ENCODE measurements at regions not wholly inside any gene's neighbourhood (a gene's known extent, or its start where the extent isn't known, plus 50 kb on each side); places are given as distances from the start of the nearest gene placed in this dataset.
A peak's percentile ranks its signal among the peaks of the same experiment; 100 is the strongest.

DNA sequence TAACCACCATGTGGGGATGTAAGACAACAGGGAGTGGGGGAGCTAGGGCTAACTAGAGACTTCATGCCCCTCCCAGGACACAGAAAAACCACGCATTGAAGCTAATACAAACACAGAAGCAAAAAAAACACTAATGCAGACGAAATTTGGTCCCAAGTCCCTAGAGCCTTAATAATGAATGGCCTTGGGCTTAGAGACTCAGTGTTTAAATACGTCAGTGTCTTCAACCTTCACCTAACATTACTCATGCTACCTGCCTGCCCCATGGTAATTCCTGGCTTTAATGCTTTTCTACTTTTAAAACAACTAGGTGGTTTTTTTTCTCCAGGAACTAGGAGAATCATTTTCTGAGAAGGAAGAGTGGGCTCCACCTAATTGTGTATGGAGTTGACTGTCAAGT, 64.1 kb upstream of the ITSN2 start:
- DNase-seq (no peak), FAIRE-seq (no peak)
- Histone ChIP-seq H3K4me3 (ENCODE audit: low read depth in 1 of 3, low read length in 3 of 3) (no peak overlapping the region), H3K27ac (ENCODE audit: low read depth in 1 of 3, low read length in 2 of 3) (no peak overlapping the region), H3K4me1 (ENCODE audit: control insufficient read depth in 3 of 3, insufficient read depth in 2 of 3, low read depth in 1 of 3, low read length in 2 of 3) (no peaks in the 10 kb centered on the region), H3K9me3 (ENCODE audit: control insufficient read depth in 2 of 2, insufficient read depth in 1 of 2, low read depth in 1 of 2, low read length in 1 of 2) (no peaks in the 10 kb centered on the region), H3K36me3 (ENCODE audit: control insufficient read depth in 3 of 3, insufficient read depth in 2 of 3, low read depth in 1 of 3, low read length in 3 of 3) (no peaks in the 10 kb centered on the region), H3K27me3 (ENCODE audit: control insufficient read depth in 3 of 3, insufficient read depth in 3 of 3, low read length in 3 of 3) (no peaks in the 10 kb centered on the region)
- 23 to 69% (median 47%) methylated on average over 3 of the region's 3 CpGs for WGBS, 3 donors

DNA sequence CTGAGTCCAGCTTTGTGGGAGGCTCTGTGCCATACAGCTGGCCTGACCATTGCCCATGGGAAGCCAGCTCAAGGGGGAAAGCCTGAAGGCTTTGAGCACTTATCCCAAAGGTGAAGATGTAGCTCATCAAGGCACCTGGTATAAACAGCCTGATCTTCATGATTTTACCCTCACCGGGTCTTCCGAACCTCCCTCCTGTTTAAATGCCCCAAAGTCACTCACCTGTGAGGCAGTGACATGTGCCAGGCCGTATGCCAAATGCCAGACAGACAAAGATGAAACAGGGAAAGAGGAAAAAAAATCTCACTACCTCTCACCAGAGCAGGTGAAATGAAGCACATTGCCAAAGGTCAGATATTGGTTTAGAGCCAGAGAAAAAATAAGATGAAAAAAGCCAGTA, 62.8 kb upstream of the ITSN2 start:
- Histone ChIP-seq H3K27me3 (ENCODE audit: control insufficient read depth in 3 of 3, insufficient read depth in 3 of 3, low read length in 3 of 3) (no peaks in the 10 kb centered on the region), H3K9me3 (ENCODE audit: control insufficient read depth in 2 of 2, insufficient read depth in 1 of 2, low read depth in 1 of 2, low read length in 1 of 2) (no peaks in the 10 kb centered on the region), H3K27ac (ENCODE audit: low read depth in 1 of 3, low read length in 2 of 3) (no peak overlapping the region), H3K36me3 (ENCODE audit: control insufficient read depth in 3 of 3, insufficient read depth in 2 of 3, low read depth in 1 of 3, low read length in 3 of 3) (no peaks in the 10 kb centered on the region), H3K4me1 (ENCODE audit: control insufficient read depth in 3 of 3, insufficient read depth in 2 of 3, low read depth in 1 of 3, low read length in 2 of 3) (peaks cover 0 to 5% (median 0%) of the 10 kb centered on the region in 3 donors), H3K4me3 (ENCODE audit: low read depth in 1 of 3, low read length in 3 of 3) (no peak overlapping the region)
- no peak for DNase-seq
- FAIRE-seq = no peak
- 57 to 72% (median 60%) methylated on average over 3 of the region's 3 CpGs for WGBS, 3 donors

DNA sequence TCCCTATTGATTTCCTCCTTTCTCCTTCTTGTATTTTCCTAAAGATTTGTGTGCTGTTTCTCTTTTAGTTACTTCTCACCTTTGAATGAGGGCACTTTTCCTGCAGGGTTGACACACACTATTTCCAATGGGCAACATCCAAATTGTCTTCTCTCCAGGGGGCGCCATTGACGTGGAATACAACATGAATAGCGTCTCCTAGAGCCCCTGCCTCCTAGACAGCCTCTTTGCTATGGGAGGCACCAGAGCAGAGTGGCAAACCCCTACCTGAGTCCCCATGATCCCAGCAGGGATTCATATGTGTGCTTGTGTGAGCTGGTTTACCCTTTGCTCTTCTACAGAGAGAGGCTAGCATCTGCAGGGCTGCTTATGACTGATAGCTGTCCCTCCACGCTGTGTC, 61.3 kb upstream of the ITSN2 start:
- H3K27me3 ChIP-seq (ENCODE audit: control insufficient read depth in 3 of 3, insufficient read depth in 3 of 3, low read length in 3 of 3) = no peaks in the 10 kb centered on the region
- H3K4me1 ChIP-seq (ENCODE audit: control insufficient read depth in 3 of 3, insufficient read depth in 2 of 3, low read depth in 1 of 3, low read length in 2 of 3) = peaks cover 0 to 7% (median 0%) of the 10 kb centered on the region in 3 donors
- DNase-seq (peak; percentile 52 to 68), FAIRE-seq (no peak)
- no peak overlapping the region for H3K27ac ChIP-seq (ENCODE audit: low read depth in 1 of 3, low read length in 2 of 3)
- no peaks in the 10 kb centered on the region for H3K9me3 ChIP-seq (ENCODE audit: control insufficient read depth in 2 of 2, insufficient read depth in 1 of 2, low read depth in 1 of 2, low read length in 1 of 2)
- 24 to 25% (median 24%) methylated on average over 4 of the region's 4 CpGs for WGBS, 3 donors
- H3K4me3 ChIP-seq (ENCODE audit: low read depth in 1 of 3, low read length in 3 of 3) = no peak overlapping the region
- no peaks in the 10 kb centered on the region for H3K36me3 ChIP-seq (ENCODE audit: control insufficient read depth in 3 of 3, insufficient read depth in 2 of 3, low read depth in 1 of 3, low read length in 3 of 3)

DNA sequence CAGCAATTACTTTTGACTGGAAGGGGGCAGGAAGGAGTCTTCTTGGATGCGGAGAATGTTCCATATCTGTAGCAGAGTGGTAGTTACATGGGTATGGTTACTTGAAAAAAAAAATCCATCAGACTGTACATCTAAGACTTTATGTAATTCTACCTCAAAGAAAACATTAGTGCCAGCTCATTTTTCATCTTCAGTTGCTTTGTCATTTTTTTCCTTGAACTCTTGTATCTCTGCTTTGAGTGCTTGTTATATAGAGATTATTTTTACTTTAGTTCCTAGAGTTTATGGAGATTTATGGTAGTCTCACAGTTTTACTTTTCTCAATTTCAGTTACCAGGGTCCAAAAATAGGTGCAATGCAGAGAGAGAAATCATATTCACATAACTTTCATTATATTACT, 60.0 kb upstream of the ITSN2 start:
- Histone ChIP-seq H3K27ac (ENCODE audit: low read depth in 1 of 3, low read length in 2 of 3) (no peak overlapping the region), H3K4me1 (ENCODE audit: control insufficient read depth in 3 of 3, insufficient read depth in 2 of 3, low read depth in 1 of 3, low read length in 2 of 3) (peaks cover 0 to 7% (median 0%) of the 10 kb centered on the region in 3 donors), H3K9me3 (ENCODE audit: control insufficient read depth in 2 of 2, insufficient read depth in 1 of 2, low read depth in 1 of 2, low read length in 1 of 2) (no peaks in the 10 kb centered on the region), H3K27me3 (ENCODE audit: control insufficient read depth in 3 of 3, insufficient read depth in 3 of 3, low read length in 3 of 3) (no peaks in the 10 kb centered on the region), H3K36me3 (ENCODE audit: control insufficient read depth in 3 of 3, insufficient read depth in 2 of 3, low read depth in 1 of 3, low read length in 3 of 3) (no peaks in the 10 kb centered on the region), H3K4me3 (ENCODE audit: low read depth in 1 of 3, low read length in 3 of 3) (no peak overlapping the region)
- DNase-seq = no peak
- no peak for FAIRE-seq
- 0 to 57% (median 42%) methylated on average over 1 of the region's 1 CpG for WGBS, 3 donors

DNA sequence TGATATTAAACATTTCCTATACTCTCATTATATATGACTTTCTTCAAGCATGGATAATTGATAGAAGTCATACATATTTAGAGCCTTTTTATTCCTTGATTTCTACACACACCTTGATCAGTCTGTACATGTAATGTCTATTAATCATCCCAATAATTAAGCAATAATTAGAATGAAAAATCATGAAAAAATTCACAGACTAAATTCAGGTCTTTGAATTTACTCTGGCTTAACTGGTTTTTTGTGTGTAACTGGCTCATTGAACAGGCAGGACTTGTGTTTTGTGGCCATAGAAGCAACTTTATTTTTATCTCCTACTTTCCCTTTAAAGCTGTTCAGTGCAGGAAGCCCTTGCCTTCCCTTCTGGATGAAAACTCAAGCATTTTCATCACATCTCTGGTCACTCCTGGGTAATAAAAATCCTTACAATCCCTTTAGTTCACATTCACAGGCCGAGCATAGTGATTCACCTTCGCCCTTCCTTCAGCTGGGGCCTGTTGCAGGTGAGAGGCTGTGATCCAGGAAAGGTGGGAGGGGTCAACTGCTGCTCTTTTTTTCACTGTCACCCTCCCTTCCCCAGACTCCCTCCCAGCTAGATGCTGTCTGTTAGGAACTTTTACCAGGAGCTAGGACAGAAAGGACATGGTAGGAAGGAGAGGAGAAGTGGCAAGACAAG, 58.0 kb upstream of the ITSN2 start:
- DNase-seq = peak; percentile 20 to 56
- FAIRE-seq = no peak
- Histone ChIP-seq H3K27me3 (ENCODE audit: control insufficient read depth in 3 of 3, insufficient read depth in 3 of 3, low read length in 3 of 3) (no peaks in the 10 kb centered on the region), H3K36me3 (ENCODE audit: control insufficient read depth in 3 of 3, insufficient read depth in 2 of 3, low read depth in 1 of 3, low read length in 3 of 3) (no peaks in the 10 kb centered on the region), H3K9me3 (ENCODE audit: control insufficient read depth in 2 of 2, insufficient read depth in 1 of 2, low read depth in 1 of 2, low read length in 1 of 2) (no peaks in the 10 kb centered on the region), H3K27ac (ENCODE audit: low read depth in 1 of 3, low read length in 2 of 3) (peak overlapping the region in 1 of 3 donors; percentile 42), H3K4me3 (ENCODE audit: low read depth in 1 of 3, low read length in 3 of 3) (no peak overlapping the region), H3K4me1 (ENCODE audit: control insufficient read depth in 3 of 3, insufficient read depth in 2 of 3, low read depth in 1 of 3, low read length in 2 of 3) (peaks cover 0 to 7% (median 0%) of the 10 kb centered on the region in 3 donors)
- 16 to 67% (median 50%) methylated on average over 2 of the region's 2 CpGs for WGBS, 3 donors

DNA sequence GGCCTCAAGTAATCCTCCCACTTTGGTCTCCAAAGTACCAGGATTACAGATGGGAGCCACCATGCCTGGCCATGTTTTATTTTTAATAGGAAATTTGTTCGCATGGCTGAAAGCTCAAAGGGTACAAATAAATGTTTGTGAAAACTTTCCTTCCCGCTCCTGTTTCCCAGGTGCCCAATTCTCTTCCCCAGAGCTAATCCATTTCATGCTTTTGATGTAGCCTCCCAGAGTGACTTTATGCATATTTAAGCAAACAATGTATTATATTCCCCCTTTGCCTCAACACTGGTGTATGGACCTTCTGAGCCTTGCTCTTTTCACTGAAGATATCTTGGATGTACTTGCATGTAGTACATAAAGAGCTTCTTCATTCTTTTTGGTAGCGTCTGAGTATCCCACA, 52.5 kb upstream of the ITSN2 start:
- no peaks in the 10 kb centered on the region for H3K36me3 ChIP-seq (ENCODE audit: control insufficient read depth in 3 of 3, insufficient read depth in 2 of 3, low read depth in 1 of 3, low read length in 3 of 3)
- 92 to 97% (median 95%) methylated on average over 3 of the region's 3 CpGs for WGBS, 3 donors
- no peak overlapping the region for H3K27ac ChIP-seq (ENCODE audit: low read depth in 1 of 3, low read length in 2 of 3)
- H3K27me3 ChIP-seq (ENCODE audit: control insufficient read depth in 3 of 3, insufficient read depth in 3 of 3, low read length in 3 of 3) = no peaks in the 10 kb centered on the region
- FAIRE-seq (no peak), DNase-seq (no peak)
- H3K9me3 ChIP-seq (ENCODE audit: control insufficient read depth in 2 of 2, insufficient read depth in 1 of 2, low read depth in 1 of 2, low read length in 1 of 2) = no peaks in the 10 kb centered on the region
- peaks cover 0 to under 1% (median 0%) of the 10 kb centered on the region in 3 donors for H3K4me1 ChIP-seq (ENCODE audit: control insufficient read depth in 3 of 3, insufficient read depth in 2 of 3, low read depth in 1 of 3, low read length in 2 of 3)
- no peak overlapping the region for H3K4me3 ChIP-seq (ENCODE audit: low read depth in 1 of 3, low read length in 3 of 3)

DNA sequence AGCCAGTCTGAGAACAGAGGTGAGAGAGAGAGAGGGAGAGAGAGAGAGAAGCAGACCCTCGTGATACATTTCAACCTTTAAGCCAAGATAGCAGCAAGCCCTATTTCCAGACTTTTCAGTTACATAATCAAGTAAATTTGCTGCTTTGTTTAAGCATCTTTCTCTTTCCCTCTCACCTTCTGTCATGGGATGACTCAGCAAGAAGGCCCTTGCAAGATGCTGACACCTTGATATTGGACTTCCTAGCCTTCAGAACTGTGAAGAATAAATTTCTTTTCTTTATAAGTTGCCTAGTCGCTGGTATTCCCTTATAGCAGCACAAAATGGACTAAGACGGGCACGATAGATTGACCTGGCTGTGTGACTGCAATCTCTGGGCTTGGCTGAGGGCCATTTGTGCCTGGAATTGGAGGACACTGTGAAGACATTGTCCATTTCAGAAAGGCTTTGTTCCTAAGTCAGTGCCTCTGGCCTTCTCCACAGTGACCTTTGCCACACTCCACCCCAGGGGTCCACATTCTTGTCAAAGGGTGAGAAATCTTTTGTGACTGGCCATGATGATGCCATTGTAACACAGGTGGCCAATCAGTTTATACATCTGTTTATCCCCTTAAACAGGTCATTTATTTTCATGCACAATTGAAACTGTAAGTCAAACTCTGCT, 51.3 kb upstream of the ITSN2 start:
- Histone ChIP-seq H3K36me3 (ENCODE audit: control insufficient read depth in 3 of 3, insufficient read depth in 2 of 3, low read depth in 1 of 3, low read length in 3 of 3) (no peaks in the 10 kb centered on the region), H3K4me3 (ENCODE audit: low read depth in 1 of 3, low read length in 3 of 3) (no peak overlapping the region), H3K27me3 (ENCODE audit: control insufficient read depth in 3 of 3, insufficient read depth in 3 of 3, low read length in 3 of 3) (no peaks in the 10 kb centered on the region), H3K4me1 (ENCODE audit: control insufficient read depth in 3 of 3, insufficient read depth in 2 of 3, low read depth in 1 of 3, low read length in 2 of 3) (no peaks in the 10 kb centered on the region), H3K9me3 (ENCODE audit: control insufficient read depth in 2 of 2, insufficient read depth in 1 of 2, low read depth in 1 of 2, low read length in 1 of 2) (no peaks in the 10 kb centered on the region), H3K27ac (ENCODE audit: low read depth in 1 of 3, low read length in 2 of 3) (no peak overlapping the region)
- FAIRE-seq = no peak
- WGBS, 3 donors = 79 to 90% (median 87%) methylated on average over 4 of the region's 4 CpGs
- DNase-seq = no peak

DNA sequence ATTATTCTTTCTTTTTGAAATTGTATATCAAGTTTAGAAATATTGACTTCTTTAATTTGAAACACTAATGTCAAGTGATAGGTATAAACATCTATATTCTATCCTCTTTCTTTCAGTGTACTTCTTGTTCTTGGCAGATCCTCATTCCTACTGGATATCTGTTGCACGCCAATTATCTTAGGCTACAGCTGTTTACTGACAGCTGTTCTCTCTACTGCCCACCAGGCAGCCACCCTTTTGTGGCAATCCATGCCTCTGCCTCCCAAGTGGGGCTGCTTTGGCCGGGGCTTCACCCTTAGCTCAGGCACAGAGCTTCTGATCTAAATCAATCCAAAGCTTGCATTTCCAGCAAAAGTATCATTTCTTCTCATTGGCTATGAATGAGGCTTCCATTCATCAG, 50.6 kb upstream of the ITSN2 start:
- WGBS, 3 donors = 82 to 86% (median 82%) methylated on average over 2 of the region's 2 CpGs
- DNase-seq = no peak
- no peaks in the 10 kb centered on the region for H3K27me3 ChIP-seq (ENCODE audit: control insufficient read depth in 3 of 3, insufficient read depth in 3 of 3, low read length in 3 of 3)
- FAIRE-seq = no peak
- H3K9me3 ChIP-seq (ENCODE audit: control insufficient read depth in 2 of 2, insufficient read depth in 1 of 2, low read depth in 1 of 2, low read length in 1 of 2) = no peaks in the 10 kb centered on the region
- H3K4me1 ChIP-seq (ENCODE audit: control insufficient read depth in 3 of 3, insufficient read depth in 2 of 3, low read depth in 1 of 3, low read length in 2 of 3) = no peaks in the 10 kb centered on the region
- no peaks in the 10 kb centered on the region for H3K36me3 ChIP-seq (ENCODE audit: control insufficient read depth in 3 of 3, insufficient read depth in 2 of 3, low read depth in 1 of 3, low read length in 3 of 3)
- H3K4me3 ChIP-seq (ENCODE audit: low read depth in 1 of 3, low read length in 3 of 3) = no peak overlapping the region
- no peak overlapping the region for H3K27ac ChIP-seq (ENCODE audit: low read depth in 1 of 3, low read length in 2 of 3)

Measured in small intestine (tissue), 7 donors.